ENCODE measurements at regions not wholly inside any gene's neighbourhood (a gene's known extent, or its start where the extent isn't known, plus 50 kb on each side); places are given as distances from the start of the nearest gene placed in this dataset.

DNA sequence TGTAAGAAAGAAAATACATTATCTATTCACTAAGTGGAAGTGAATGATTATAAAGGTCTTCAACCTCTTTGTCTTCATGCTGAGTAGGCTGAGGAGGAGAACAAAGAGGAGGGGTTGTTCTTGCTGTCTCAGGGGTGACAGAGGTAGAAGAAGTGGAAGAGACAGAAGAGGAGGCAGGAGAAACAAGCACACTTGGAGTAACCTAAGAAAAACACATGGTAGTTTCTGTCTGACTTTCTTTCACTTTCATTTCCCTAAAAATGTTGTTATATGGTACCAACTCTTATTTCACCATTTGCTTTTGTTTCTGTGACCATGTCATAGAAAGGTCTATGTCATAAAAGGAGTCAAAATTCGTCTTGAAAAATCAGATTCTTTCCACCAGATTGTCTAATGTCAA lies 696.6 kb upstream of the BRINP3 start:
- TF ChIP-seq, protein P1, sequence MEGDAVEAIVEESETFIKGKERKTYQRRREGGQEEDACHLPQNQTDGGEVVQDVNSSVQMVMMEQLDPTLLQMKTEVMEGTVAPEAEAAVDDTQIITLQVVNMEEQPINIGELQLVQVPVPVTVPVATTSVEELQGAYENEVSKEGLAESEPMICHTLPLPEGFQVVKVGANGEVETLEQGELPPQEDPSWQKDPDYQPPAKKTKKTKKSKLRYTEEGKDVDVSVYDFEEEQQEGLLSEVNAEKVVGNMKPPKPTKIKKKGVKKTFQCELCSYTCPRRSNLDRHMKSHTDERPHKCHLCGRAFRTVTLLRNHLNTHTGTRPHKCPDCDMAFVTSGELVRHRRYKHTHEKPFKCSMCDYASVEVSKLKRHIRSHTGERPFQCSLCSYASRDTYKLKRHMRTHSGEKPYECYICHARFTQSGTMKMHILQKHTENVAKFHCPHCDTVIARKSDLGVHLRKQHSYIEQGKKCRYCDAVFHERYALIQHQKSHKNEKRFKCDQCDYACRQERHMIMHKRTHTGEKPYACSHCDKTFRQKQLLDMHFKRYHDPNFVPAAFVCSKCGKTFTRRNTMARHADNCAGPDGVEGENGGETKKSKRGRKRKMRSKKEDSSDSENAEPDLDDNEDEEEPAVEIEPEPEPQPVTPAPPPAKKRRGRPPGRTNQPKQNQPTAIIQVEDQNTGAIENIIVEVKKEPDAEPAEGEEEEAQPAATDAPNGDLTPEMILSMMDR (IDR thresholded peaks at IDR 0.05), result no peak
- TF ChIP-seq POLR2A (IDR thresholded peaks at IDR 0.05), result no peak
